ENCODE measurements at regions not wholly inside any gene's neighbourhood (a gene's known extent, or its start where the extent isn't known, plus 50 kb on each side); places are given as distances from the start of the nearest gene placed in this dataset.

GRCh38 chr17:71224824-71225575 is 895.8 kb upstream of the SOX9 start:
- DNase-seq (ENCODE audit: low read depth) = peak; percentile 21
- H3K4me3 ChIP-seq (ENCODE audit: low read depth, low read length) = no peak overlapping the region

DNA sequence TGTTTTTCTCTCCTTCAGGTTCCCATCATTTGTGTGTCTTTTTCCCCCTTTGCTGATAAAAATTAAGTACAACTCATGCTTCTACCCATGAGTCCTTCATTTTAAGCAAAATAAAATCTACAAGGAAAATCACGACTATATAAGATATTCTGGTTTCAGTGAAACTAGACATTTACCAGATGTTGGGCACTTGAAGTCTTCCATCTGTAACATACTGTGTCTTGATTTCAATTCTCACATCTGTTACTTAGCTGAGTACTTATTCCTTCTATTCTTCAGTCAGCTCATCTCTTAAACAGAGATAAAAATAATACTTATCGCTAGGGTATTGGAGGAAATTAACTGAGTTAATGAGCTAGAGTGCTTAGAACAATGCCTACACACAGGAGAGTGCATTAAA is 893.0 kb upstream of the SOX9 start:
- DNase-seq (ENCODE audit: low read depth) = no peak
- no peak overlapping the region for H3K4me3 ChIP-seq (ENCODE audit: low read depth, low read length)

- H3K4me3 ChIP-seq (ENCODE audit: low read depth, low read length) = no peak overlapping the region
- no peak for DNase-seq (ENCODE audit: low read depth)
Observed at GRCh38 chr17:71229070-71229469, 891.8 kb upstream of the SOX9 start.

GRCh38 chr17:71232801-71233559 is 887.8 kb upstream of the SOX9 start:
- no peak overlapping the region for H3K4me3 ChIP-seq (ENCODE audit: low read depth, low read length)
- no peak for DNase-seq (ENCODE audit: low read depth)

GRCh38 chr17:71234349-71234748 is 886.5 kb upstream of the SOX9 start:
- no peak overlapping the region for H3K4me3 ChIP-seq (ENCODE audit: low read depth, low read length)
- no peak for DNase-seq (ENCODE audit: low read depth)

DNA sequence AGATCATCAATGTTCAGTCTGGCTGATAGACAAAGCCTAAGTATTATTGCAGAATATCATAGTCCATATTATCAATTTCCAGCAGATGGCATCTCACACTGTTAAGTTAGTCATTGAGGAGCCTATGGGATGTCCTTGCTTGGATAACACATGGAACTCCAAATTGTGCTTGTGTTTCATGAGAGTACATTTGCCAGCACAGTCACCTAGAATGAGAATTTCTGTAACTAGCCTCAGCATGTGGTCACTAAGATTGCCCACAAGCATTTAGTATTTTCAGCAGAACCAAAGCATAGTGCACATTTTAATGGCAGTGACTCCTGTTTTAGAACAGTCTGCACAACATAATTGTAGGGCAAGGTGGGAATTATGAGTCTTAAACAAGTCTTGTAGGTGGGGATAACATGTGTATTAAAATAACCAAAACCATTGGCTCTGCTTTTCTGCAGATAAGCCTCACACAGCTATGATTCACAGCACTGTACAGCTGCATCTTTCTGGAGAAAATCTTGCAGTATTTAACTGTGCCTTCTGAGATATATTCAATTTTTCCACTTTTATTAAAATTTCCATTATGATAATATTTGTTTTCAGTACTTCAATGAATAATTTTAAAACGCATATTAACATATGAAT is 882.8 kb upstream of the SOX9 start:
- no peak overlapping the region for H3K4me3 ChIP-seq (ENCODE audit: low read depth, low read length)

DNA sequence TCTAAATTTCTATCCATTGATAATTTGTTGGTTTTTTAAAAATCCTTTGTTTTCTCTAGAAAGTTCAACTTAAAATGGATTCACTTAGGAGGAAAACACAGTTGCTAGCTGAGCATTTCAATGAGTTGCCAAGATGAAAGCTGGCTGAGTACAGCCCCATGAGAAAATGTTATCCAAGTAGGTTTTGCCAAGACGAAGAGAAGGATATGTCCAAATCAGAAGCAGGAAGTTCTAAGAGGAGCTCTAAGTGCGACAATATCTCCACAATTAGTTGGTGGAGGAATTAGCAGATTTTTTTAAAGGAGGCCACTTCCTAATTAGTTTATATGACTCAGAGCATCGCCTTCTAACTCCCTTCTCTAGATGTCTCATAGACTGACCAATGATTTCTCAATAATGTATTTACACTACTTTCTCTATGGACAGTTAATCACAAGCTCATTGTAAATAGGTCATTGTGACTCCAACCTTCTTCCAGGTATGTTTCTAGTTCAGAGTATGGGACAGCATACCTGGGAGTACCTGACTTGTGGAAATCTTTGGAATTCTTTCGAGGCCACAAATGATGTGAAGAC is 873.3 kb upstream of the SOX9 start:
- no peak for DNase-seq (ENCODE audit: low read depth)
- no peak overlapping the region for H3K4me3 ChIP-seq (ENCODE audit: low read depth, low read length)

More for the DNA sequence above, 882.8 kb upstream of the SOX9 start:
- DNase-seq (ENCODE audit: low read depth) = peak; percentile 21

DNA sequence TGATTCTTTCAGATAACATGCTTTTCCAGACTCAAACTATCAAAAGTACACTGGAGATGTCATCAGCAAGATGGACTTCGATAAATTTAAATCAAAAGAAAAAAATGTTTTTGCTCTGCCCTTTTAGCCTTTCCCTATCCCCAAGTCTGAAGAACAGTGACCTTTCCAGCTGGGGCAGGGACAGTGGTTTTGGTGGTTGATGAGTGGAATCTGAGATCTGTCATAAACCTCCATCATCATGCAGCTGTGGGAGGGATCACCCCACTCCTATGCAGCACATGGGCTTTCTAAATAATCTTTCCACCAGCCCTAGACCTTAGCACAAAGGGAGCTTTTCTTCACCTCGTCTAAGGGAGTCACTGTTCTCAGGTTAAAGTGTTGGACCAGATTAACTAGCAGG is 869.5 kb upstream of the SOX9 start:
- DNase-seq (ENCODE audit: low read depth) = peak; percentile 9
- H3K4me3 ChIP-seq (ENCODE audit: low read depth, low read length) = no peak overlapping the region

DNA sequence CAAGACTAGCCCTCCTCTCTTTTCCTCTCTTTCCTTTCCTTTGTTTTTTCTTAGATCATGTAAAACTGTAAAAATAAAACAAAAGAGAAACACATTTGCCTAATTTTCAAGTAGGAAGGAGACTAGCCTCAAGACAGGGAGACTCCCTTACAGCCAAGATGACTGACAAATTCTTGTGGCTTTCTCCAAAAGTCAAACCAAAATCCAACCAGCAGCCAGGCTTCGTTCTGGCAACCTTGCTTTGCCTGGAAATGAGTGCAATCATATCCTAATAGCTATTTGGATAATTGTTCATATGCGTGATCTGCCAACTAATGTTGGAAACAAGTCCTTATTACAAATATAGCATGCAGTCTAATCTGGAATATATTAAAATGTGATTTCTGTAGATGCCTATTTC is 868.9 kb upstream of the SOX9 start:
- no peak overlapping the region for H3K4me3 ChIP-seq (ENCODE audit: low read depth, low read length)

DNA sequence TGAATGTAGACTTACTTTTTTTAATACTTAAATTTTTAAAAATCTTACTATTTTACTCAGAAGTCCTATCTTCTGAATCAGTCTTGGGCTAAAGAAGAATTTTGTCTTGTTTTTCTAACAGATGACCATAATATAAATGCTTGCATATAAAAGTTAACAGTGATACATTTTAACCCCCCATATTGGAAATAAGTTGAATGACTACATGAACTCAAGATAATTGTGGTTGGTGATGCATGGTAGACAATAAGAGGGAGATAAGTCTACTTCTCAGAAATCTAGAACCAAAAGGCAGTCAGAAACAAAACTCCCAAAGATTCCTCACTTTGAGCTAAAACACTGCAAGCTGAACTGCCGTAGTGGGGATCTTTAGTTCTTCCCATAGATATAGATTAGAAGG is 868.4 kb upstream of the SOX9 start:
- DNase-seq (ENCODE audit: low read depth) = no peak
- H3K4me3 ChIP-seq (ENCODE audit: low read depth, low read length) = no peak overlapping the region

More for the DNA sequence above, 868.9 kb upstream of the SOX9 start:
- no peak for DNase-seq (ENCODE audit: low read depth)

- DNase-seq (ENCODE audit: low read depth) = no peak
- H3K4me3 ChIP-seq (ENCODE audit: low read depth, low read length) = no peak overlapping the region
Observed at GRCh38 chr17:71257096-71257495, 863.7 kb upstream of the SOX9 start.

- peak; percentile 8 for DNase-seq (ENCODE audit: low read depth)
- no peak overlapping the region for H3K4me3 ChIP-seq (ENCODE audit: low read depth, low read length)
Observed at GRCh38 chr17:71260366-71260940, 860.4 kb upstream of the SOX9 start.

DNA sequence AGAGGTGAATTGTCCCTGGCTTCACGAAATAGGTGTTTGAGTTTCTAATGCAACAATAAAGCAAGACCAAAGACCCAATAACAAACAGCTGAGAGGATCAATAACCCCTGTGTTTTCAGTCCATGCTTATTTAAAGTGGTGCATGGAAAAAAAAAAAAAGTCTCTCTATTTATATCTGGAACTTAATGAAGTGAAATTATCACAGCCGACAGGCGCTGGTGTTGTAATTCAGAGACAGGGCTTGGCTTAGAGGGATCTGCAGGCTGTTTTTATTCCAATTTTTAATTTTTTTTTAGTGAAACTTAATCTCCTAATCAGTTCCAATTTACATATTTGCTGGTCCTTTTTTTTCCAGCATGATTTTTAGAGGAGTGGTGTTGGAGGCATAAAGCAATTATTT is 858.2 kb upstream of the SOX9 start:
- no peak overlapping the region for H3K4me3 ChIP-seq (ENCODE audit: low read depth, low read length)
- no peak for DNase-seq (ENCODE audit: low read depth)

DNA sequence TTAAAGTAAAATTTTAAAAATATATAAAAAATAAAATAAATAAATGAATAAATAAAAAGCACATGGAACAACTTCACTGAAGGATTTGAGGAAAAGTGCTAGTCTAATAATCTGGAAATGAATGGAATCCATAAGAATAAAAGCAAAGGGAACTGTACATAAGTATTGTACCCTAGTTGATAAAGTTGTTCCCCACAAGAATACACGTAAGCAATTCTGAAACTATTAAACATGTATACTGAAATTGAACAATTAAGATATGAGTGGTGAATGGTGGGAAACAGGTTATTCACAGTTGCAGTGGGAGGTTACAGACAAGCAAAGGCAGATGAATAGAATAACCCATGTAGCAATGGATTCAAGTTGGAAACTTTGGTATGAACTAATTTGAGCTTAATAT is 853.2 kb upstream of the SOX9 start:
- no peak for DNase-seq (ENCODE audit: low read depth)
- H3K4me3 ChIP-seq (ENCODE audit: low read depth, low read length) = no peak overlapping the region

- no peak overlapping the region for H3K4me3 ChIP-seq (ENCODE audit: low read depth, low read length)
- DNase-seq (ENCODE audit: low read depth) = no peak
Observed at GRCh38 chr17:71269201-71269600, 851.6 kb upstream of the SOX9 start.

GRCh38 chr17:71273441-71273840 is 847.4 kb upstream of the SOX9 start:
- DNase-seq (ENCODE audit: low read depth) = no peak

DNA sequence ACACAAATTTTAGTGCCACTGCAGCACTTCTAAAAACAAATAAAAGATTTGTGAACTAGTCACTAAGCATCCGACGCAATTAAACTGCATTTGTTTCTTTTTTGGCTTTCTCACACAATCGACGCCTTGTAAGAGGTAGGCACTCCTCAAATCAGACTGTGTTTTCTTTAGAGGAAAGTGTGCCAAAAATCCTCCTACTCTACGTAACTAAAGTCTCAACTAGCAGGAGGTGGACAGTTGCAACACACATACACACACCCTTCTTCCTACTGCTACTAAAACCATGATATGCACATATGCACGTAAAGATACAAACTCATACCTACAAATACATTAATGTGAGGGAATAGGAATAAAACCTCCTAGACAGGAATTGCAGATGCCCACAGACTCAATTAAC is 844.7 kb upstream of the SOX9 start:
- no peak for DNase-seq (ENCODE audit: low read depth)
- H3K4me3 ChIP-seq (ENCODE audit: low read depth, low read length) = no peak overlapping the region

More at GRCh38 chr17:71273441-71273840, 847.4 kb upstream of the SOX9 start:
- H3K4me3 ChIP-seq (ENCODE audit: low read depth, low read length) = no peak overlapping the region

- no peak for DNase-seq (ENCODE audit: low read depth)
- H3K4me3 ChIP-seq (ENCODE audit: low read depth, low read length) = no peak overlapping the region
Observed at GRCh38 chr17:71283486-71283885, 837.3 kb upstream of the SOX9 start.

DNA sequence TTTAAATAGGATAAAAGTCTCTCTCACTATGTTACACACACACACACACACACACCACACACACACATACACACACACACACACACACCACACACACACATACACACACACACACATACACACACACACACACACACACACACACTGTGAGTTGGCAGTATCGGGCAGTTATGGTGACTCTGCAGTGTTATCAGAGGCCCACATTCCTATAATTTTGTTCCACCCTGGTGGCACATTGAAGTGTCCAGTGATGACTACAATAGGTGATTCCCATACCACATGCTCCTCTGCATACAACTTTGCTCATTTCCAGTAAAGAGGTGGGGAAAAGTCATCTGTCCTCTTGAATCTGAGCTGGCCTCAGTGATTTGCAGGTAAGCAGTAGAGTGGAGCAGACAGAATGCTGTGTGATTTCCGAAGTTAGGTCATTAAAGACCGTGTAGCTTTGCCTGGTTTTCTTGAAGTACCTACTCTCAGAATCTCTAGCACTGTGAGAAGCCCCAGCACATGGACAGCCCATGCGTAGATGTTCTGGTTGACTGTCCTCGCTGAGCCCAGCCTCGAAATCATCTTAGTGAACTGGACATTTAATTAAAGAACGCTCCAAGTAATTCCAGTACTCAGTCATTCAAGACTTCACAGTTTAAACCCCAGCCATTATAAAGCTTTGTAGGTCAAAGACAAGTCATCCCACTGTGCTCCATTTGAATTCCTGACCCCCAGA is 836.6 kb upstream of the SOX9 start:
- H3K4me3 ChIP-seq (ENCODE audit: low read depth, low read length) = no peak overlapping the region
- DNase-seq (ENCODE audit: low read depth) = no peak

All from skeletal muscle cell (primary cell).